ENCODE measurements at regions not wholly inside any gene's neighbourhood (a gene's known extent, or its start where the extent isn't known, plus 50 kb on each side); places are given as distances from the start of the nearest gene placed in this dataset.

GRCh38 chr12:4214877-4215228 lies 58.7 kb upstream of the CCND2 start:
- no peak for DNase-seq (ENCODE audit: low read depth)
- H3K4me3 ChIP-seq (ENCODE audit: low read depth, low read length) = no peak overlapping the region
- TF ChIP-seq CTCF (IDR thresholded peaks at IDR 0.05; ENCODE audit: insufficient read depth, low read length) = no peak

GRCh38 chr12:4213471-4213870 lies 60.1 kb upstream of the CCND2 start:
- no peak overlapping the region for H3K4me3 ChIP-seq (ENCODE audit: low read depth, low read length)
- TF ChIP-seq CTCF (IDR thresholded peaks at IDR 0.05; ENCODE audit: insufficient read depth, low read length) = no peak
- no peak for DNase-seq (ENCODE audit: low read depth)

GRCh38 chr12:4212845-4213244 lies 60.7 kb upstream of the CCND2 start:
- TF ChIP-seq CTCF (IDR thresholded peaks at IDR 0.05; ENCODE audit: insufficient read depth, low read length) = no peak
- DNase-seq (ENCODE audit: low read depth) = no peak
- H3K4me3 ChIP-seq (ENCODE audit: low read depth, low read length) = no peak overlapping the region

GRCh38 chr12:4211372-4211771 lies 62.2 kb upstream of the CCND2 start:
- TF ChIP-seq CTCF (IDR thresholded peaks at IDR 0.05; ENCODE audit: insufficient read depth, low read length) = no peak
- no peak overlapping the region for H3K4me3 ChIP-seq (ENCODE audit: low read depth, low read length)
- DNase-seq (ENCODE audit: low read depth) = no peak

GRCh38 chr12:4210183-4210582 lies 63.4 kb upstream of the CCND2 start:
- DNase-seq (ENCODE audit: low read depth) = no peak
- TF ChIP-seq CTCF (IDR thresholded peaks at IDR 0.05; ENCODE audit: insufficient read depth, low read length) = no peak
- H3K4me3 ChIP-seq (ENCODE audit: low read depth, low read length) = no peak overlapping the region

- DNase-seq (ENCODE audit: low read depth) = no peak
- no peak for TF ChIP-seq CTCF (IDR thresholded peaks at IDR 0.05; ENCODE audit: insufficient read depth, low read length)
- no peak overlapping the region for H3K4me3 ChIP-seq (ENCODE audit: low read depth, low read length)
Observed at GRCh38 chr12:4206470-4206869, 67.1 kb upstream of the CCND2 start.

- no peak for DNase-seq (ENCODE audit: low read depth)
- H3K4me3 ChIP-seq (ENCODE audit: low read depth, low read length) = no peak overlapping the region
- no peak for TF ChIP-seq CTCF (IDR thresholded peaks at IDR 0.05; ENCODE audit: insufficient read depth, low read length)
Observed at GRCh38 chr12:4203772-4204376, 69.7 kb upstream of the CCND2 start.

All from fibroblast of the aortic adventitia (primary cell).